ENCODE measurements at regions not wholly inside any gene's neighbourhood (a gene's known extent, or its start where the extent isn't known, plus 50 kb on each side); places are given as distances from the start of the nearest gene placed in this dataset.

GRCh38 chr4:36692586-36692985, 411.2 kb downstream of the DTHD1 start (continued):
- TF ChIP-seq, protein P1, sequence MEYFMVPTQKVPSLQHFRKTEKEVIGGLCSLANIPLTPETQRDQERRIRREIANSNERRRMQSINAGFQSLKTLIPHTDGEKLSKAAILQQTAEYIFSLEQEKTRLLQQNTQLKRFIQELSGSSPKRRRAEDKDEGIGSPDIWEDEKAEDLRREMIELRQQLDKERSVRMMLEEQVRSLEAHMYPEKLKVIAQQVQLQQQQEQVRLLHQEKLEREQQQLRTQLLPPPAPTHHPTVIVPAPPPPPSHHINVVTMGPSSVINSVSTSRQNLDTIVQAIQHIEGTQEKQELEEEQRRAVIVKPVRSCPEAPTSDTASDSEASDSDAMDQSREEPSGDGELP (CRISPR knock-in tag; IDR thresholded peaks at IDR 0.05; ENCODE audit: borderline replicate concordance) = no peak
- TF ChIP-seq ZNF140 (CRISPR knock-in tag; IDR thresholded peaks at IDR 0.05) (no peak), CHD2 (IDR thresholded peaks at IDR 0.05; ENCODE audit: low read depth, low read length) (no peak), ARID2 (IDR thresholded peaks at IDR 0.05) (no peak), CLOCK (CRISPR knock-in tag; IDR thresholded peaks at IDR 0.05; ENCODE audit: borderline replicate concordance) (no peak), SMARCE1 (IDR thresholded peaks at IDR 0.05) (no peak), ARID1B (IDR thresholded peaks at IDR 0.05) (no peak)
- TF ChIP-seq, protein P2, sequence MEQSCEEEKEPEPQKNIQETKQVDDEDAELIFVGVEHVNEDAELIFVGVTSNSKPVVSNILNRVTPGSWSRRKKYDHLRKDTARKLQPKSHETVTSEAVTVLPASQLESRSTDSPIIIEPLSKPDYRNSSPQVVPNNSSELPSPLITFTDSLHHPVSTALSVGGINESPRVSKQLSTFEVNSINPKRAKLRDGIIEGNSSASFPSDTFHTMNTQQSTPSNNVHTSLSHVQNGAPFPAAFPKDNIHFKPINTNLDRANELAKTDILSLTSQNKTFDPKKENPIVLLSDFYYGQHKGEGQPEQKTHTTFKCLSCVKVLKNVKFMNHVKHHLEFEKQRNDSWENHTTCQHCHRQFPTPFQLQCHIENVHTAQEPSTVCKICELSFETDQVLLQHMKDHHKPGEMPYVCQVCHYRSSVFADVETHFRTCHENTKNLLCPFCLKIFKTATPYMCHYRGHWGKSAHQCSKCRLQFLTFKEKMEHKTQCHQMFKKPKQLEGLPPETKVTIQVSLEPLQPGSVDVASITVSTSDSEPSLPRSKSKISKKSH (CRISPR knock-in tag; IDR thresholded peaks at IDR 0.05) = no peak
